ENCODE measurements at regions not wholly inside any gene's neighbourhood (a gene's known extent, or its start where the extent isn't known, plus 50 kb on each side); places are given as distances from the start of the nearest gene placed in this dataset.

GRCh38 chr7:124597509-124597908 is 168.1 kb downstream of the GPR37 start:
- no peaks in the 10 kb centered on the region for H3K27me3 Mint-ChIP-seq
- no peak for DNase-seq
- no peaks in the 10 kb centered on the region for H3K36me3 Mint-ChIP-seq (ENCODE audit: low read depth)
- H3K4me1 Mint-ChIP-seq = no peaks in the 10 kb centered on the region
- H3K27ac Mint-ChIP-seq = no peak overlapping the region
- POLR2A ChIA-PET = no interaction called here
- CTCF ChIA-PET = no interaction called here
- H3K4me3 Mint-ChIP-seq = no peak overlapping the region
- no peaks in the 10 kb centered on the region for H3K9me3 Mint-ChIP-seq

- ChIA-PET POLR2A (no interaction called here), CTCF (no interaction called here)
- no peaks in the 10 kb centered on the region for H3K36me3 Mint-ChIP-seq (ENCODE audit: low read depth)
- no peaks in the 10 kb centered on the region for H3K27me3 Mint-ChIP-seq
- no peaks in the 10 kb centered on the region for H3K4me1 Mint-ChIP-seq
- H3K9me3 Mint-ChIP-seq = no peaks in the 10 kb centered on the region
- no peak for DNase-seq
- H3K4me3 Mint-ChIP-seq = no peak overlapping the region
- H3K27ac Mint-ChIP-seq = no peak overlapping the region
These were observed 168.7 kb downstream of the GPR37 start for GRCh38 chr7:124596881-124597280.

GRCh38 chr7:124590814-124591213 is 174.8 kb downstream of the GPR37 start:
- no peaks in the 10 kb centered on the region for H3K4me1 Mint-ChIP-seq
- POLR2A ChIA-PET = no interaction called here
- H3K36me3 Mint-ChIP-seq (ENCODE audit: low read depth) = no peaks in the 10 kb centered on the region
- CTCF ChIA-PET = no interaction called here
- H3K27me3 Mint-ChIP-seq = no peaks in the 10 kb centered on the region
- H3K27ac Mint-ChIP-seq = no peak overlapping the region
- peaks cover 2% of the 10 kb centered on the region for H3K9me3 Mint-ChIP-seq
- no peak overlapping the region for H3K4me3 Mint-ChIP-seq
- DNase-seq = no peak

- POLR2A ChIA-PET = no interaction called here
- no peaks in the 10 kb centered on the region for H3K9me3 Mint-ChIP-seq
- no peak for DNase-seq
- CTCF ChIA-PET = no interaction called here
- no peaks in the 10 kb centered on the region for H3K36me3 Mint-ChIP-seq (ENCODE audit: low read depth)
- no peaks in the 10 kb centered on the region for H3K27me3 Mint-ChIP-seq
- H3K27ac Mint-ChIP-seq = no peak overlapping the region
- no peaks in the 10 kb centered on the region for H3K4me1 Mint-ChIP-seq
- no peak overlapping the region for H3K4me3 Mint-ChIP-seq
These were observed 188.3 kb downstream of the GPR37 start for GRCh38 chr7:124577256-124577655.

GRCh38 chr7:124575176-124575575 is 190.4 kb downstream of the GPR37 start:
- no peaks in the 10 kb centered on the region for H3K9me3 Mint-ChIP-seq
- no peaks in the 10 kb centered on the region for H3K4me1 Mint-ChIP-seq
- H3K4me3 Mint-ChIP-seq = no peak overlapping the region
- ChIA-PET POLR2A (no interaction called here), CTCF (no interaction called here)
- no peak overlapping the region for H3K27ac Mint-ChIP-seq
- H3K36me3 Mint-ChIP-seq (ENCODE audit: low read depth) = no peaks in the 10 kb centered on the region
- DNase-seq = no peak
- H3K27me3 Mint-ChIP-seq = no peaks in the 10 kb centered on the region

- CTCF ChIA-PET = no interaction called here
- no peaks in the 10 kb centered on the region for H3K36me3 Mint-ChIP-seq (ENCODE audit: low read depth)
- H3K27ac Mint-ChIP-seq = no peak overlapping the region
- no peaks in the 10 kb centered on the region for H3K4me1 Mint-ChIP-seq
- POLR2A ChIA-PET = no interaction called here
- no peak for DNase-seq
- H3K27me3 Mint-ChIP-seq = no peaks in the 10 kb centered on the region
- H3K9me3 Mint-ChIP-seq = no peaks in the 10 kb centered on the region
- H3K4me3 Mint-ChIP-seq = no peak overlapping the region
These were observed 195.0 kb downstream of the GPR37 start for GRCh38 chr7:124570558-124570957.

- Mint-ChIP-seq H3K9me3 (no peaks in the 10 kb centered on the region), H3K36me3 (ENCODE audit: low read depth) (no peaks in the 10 kb centered on the region), H3K4me1 (no peaks in the 10 kb centered on the region), H3K27ac (no peak overlapping the region), H3K4me3 (no peak overlapping the region), H3K27me3 (no peaks in the 10 kb centered on the region)
- CTCF ChIA-PET = no interaction called here
- no peak for DNase-seq
- POLR2A ChIA-PET = no interaction called here
These were observed 199.0 kb downstream of the GPR37 start for GRCh38 chr7:124566583-124566982.

GRCh38 chr7:124557587-124557986 is 208.0 kb downstream of the GPR37 start:
- Mint-ChIP-seq H3K27ac (no peak overlapping the region), H3K9me3 (peaks cover 1% of the 10 kb centered on the region)
- CTCF ChIA-PET = no interaction called here

GRCh38 chr7:124557101-124557500 is 208.5 kb downstream of the GPR37 start:
- Mint-ChIP-seq H3K4me1 (no peaks in the 10 kb centered on the region), H3K4me3 (no peak overlapping the region), H3K9me3 (peaks cover 1% of the 10 kb centered on the region), H3K27ac (no peak overlapping the region), H3K27me3 (no peaks in the 10 kb centered on the region), H3K36me3 (ENCODE audit: low read depth) (no peaks in the 10 kb centered on the region)
- DNase-seq = no peak
- ChIA-PET POLR2A (no interaction called here), CTCF (no interaction called here)

More at GRCh38 chr7:124557587-124557986, 208.0 kb downstream of the GPR37 start:
- Mint-ChIP-seq H3K36me3 (ENCODE audit: low read depth) (no peaks in the 10 kb centered on the region), H3K27me3 (no peaks in the 10 kb centered on the region), H3K4me1 (no peaks in the 10 kb centered on the region), H3K4me3 (no peak overlapping the region)
- POLR2A ChIA-PET = no interaction called here
- no peak for DNase-seq

GRCh38 chr7:124553502-124553901 is 212.1 kb downstream of the GPR37 start:
- no peaks in the 10 kb centered on the region for H3K36me3 Mint-ChIP-seq (ENCODE audit: low read depth)
- POLR2A ChIA-PET = no interaction called here

GRCh38 chr7:124552217-124552616 is 213.4 kb downstream of the GPR37 start:
- Mint-ChIP-seq H3K27me3 (no peaks in the 10 kb centered on the region), H3K36me3 (ENCODE audit: low read depth) (no peaks in the 10 kb centered on the region), H3K4me1 (no peaks in the 10 kb centered on the region), H3K4me3 (no peak overlapping the region), H3K9me3 (peaks cover 1% of the 10 kb centered on the region), H3K27ac (no peak overlapping the region)
- no peak for DNase-seq
- ChIA-PET POLR2A (no interaction called here), CTCF (no interaction called here)

More at GRCh38 chr7:124553502-124553901, 212.1 kb downstream of the GPR37 start:
- Mint-ChIP-seq H3K4me1 (no peaks in the 10 kb centered on the region), H3K9me3 (peaks cover 1% of the 10 kb centered on the region), H3K27me3 (no peaks in the 10 kb centered on the region), H3K27ac (no peak overlapping the region), H3K4me3 (no peak overlapping the region)
- CTCF ChIA-PET = no interaction called here
- no peak for DNase-seq

GRCh38 chr7:124550036-124550435 is 215.6 kb downstream of the GPR37 start:
- Mint-ChIP-seq H3K27me3 (no peaks in the 10 kb centered on the region), H3K36me3 (ENCODE audit: low read depth) (no peaks in the 10 kb centered on the region), H3K4me3 (no peak overlapping the region), H3K27ac (no peak overlapping the region), H3K4me1 (no peaks in the 10 kb centered on the region), H3K9me3 (no peaks in the 10 kb centered on the region)
- CTCF ChIA-PET = no interaction called here
- POLR2A ChIA-PET = no interaction called here
- no peak for DNase-seq

GRCh38 chr7:124542476-124542875 is 223.1 kb downstream of the GPR37 start:
- POLR2A ChIA-PET = no interaction called here
- H3K4me1 Mint-ChIP-seq = no peaks in the 10 kb centered on the region
- H3K27me3 Mint-ChIP-seq = no peaks in the 10 kb centered on the region
- H3K9me3 Mint-ChIP-seq = no peaks in the 10 kb centered on the region
- H3K36me3 Mint-ChIP-seq (ENCODE audit: low read depth) = no peaks in the 10 kb centered on the region
- H3K27ac Mint-ChIP-seq = no peak overlapping the region
- no peak overlapping the region for H3K4me3 Mint-ChIP-seq
- CTCF ChIA-PET = no interaction called here
- no peak for DNase-seq

- Mint-ChIP-seq H3K9me3 (peaks cover 3% of the 10 kb centered on the region), H3K4me3 (no peak overlapping the region), H3K27me3 (no peaks in the 10 kb centered on the region), H3K4me1 (no peaks in the 10 kb centered on the region), H3K27ac (no peak overlapping the region), H3K36me3 (ENCODE audit: low read depth) (no peaks in the 10 kb centered on the region)
- CTCF ChIA-PET = no interaction called here
- POLR2A ChIA-PET = no interaction called here
- no peak for DNase-seq
These were observed 229.3 kb downstream of the GPR37 start for GRCh38 chr7:124536156-124536762.

- CTCF ChIA-PET = no interaction called here
- no peak overlapping the region for H3K4me3 Mint-ChIP-seq
- H3K27me3 Mint-ChIP-seq = no peaks in the 10 kb centered on the region
- no peaks in the 10 kb centered on the region for H3K4me1 Mint-ChIP-seq
- peaks cover 9% of the 10 kb centered on the region for H3K9me3 Mint-ChIP-seq
- POLR2A ChIA-PET = no interaction called here
- DNase-seq = no peak
- H3K36me3 Mint-ChIP-seq (ENCODE audit: low read depth) = no peaks in the 10 kb centered on the region
- no peak overlapping the region for H3K27ac Mint-ChIP-seq
These were observed 233.4 kb downstream of the GPR37 start for GRCh38 chr7:124532166-124532565.
